Stimulated activated CD4-positive, alpha-beta T cell treated with anti-CD3 and anti-CD28 coated beads, Interleukin-12 subunit alpha, Interleukin-12 subunit beta, amount 100 ng/mL, for 48 hours (primary cell): ENCODE measurements at regions not wholly inside any gene's neighbourhood (a gene's known extent, or its start where the extent isn't known, plus 50 kb on each side); places are given as distances from the start of the nearest gene placed in this dataset.
"Not testable (repeated sequence)": the region's sequence is repeated elsewhere in the genome, so short reads cannot be mapped to it uniquely, and the experiment has no call there.

Experiments used
- DNase-seq, 3 donors: peaks; one replicate each; pipeline ENCODE4 v3.0.0-alpha.2; 2020; ENCODE audit warnings: low read depth in 2 of 3, low spot score in 1 of 3

DNA sequence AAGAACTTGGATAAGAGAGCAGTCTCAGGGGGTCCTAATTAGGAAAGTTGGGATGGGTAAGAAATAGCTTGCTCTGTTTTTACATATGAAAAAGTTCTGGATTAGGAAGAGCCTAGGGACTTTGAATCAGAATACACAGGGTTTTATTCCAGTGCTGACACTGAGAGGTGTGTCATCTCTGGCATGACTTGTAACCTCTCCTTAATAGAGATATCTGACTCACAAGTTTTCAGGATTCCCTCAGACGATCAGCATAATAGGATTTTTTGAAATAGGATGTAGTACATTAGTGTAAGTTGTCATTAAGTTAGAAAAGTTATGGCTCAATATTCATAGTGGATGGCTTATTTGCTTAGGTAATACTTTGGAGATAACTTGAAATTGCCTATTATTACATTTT is 555.2 kb upstream of the MIR17HG start:
- no peak for DNase-seq

DNA sequence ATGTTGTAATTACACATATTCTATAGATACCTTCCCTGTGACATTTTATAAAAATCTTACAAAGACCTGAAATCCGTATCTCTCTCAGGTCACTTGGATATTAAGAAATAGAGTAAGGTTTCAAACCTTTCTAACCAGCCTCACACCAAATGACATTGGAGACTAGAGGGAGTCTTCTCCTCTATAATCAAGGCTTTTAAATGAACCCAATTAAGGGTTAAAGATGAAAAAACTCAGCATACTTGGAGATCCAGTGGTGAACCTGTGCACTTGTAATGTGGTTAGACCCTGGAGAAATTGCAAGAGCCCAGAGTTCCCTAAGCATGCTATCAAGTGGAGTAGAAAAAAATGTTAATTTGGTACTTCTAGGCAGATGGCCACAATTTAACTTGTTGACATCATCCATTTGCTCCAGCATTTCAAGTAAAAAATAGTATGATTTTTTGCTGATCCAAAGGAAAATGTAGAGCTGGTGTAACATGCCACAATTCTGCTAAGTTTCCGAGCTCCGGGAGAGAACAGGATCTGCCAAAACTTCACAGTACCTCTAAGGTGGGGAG is 554.1 kb upstream of the MIR17HG start:
- no peak for DNase-seq

GRCh38 chr13:90796474-90796873 is 551.0 kb upstream of the MIR17HG start:
- DNase-seq, result no peak

DNA sequence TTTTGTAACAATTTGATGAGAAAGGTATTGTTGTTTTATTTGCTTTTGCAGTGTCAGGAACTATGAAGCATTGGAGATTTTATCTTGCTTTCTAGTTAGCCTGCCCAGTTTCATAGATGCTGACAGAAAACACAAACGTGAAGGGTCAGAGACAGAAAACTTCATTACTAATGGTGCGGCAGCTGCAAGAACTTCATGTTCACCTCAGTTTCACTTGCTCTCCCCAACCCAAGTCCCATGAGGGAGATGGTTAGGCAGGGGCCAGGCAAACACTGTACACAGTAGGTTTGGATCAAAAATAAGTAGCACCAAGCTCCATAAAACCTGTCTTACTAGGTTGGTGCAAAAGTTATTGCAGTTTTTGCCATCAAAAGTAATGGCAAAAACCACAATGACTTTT is 550.2 kb upstream of the MIR17HG start:
- no peak for DNase-seq

DNA sequence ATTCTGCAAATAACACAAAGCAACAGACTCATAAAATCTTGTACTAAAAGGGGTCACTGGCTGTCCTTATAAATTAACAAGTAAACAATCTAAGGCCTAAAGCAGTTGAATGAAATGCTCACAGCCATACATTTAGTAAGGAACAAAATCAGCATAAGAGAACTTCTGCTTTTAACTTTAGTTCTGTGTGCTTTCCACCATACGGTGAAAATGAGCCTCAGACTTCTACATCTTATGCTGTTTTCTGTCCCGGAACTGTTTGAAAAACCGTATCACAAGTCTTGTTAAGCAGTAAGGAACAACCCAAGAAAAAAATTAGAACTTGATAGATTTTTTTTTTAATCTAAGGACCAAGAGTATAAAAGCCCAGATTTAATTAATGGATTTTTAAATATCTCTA is 549.1 kb upstream of the MIR17HG start:
- no peak for DNase-seq

GRCh38 chr13:90800082-90800746 is 547.3 kb upstream of the MIR17HG start:
- no peak for DNase-seq

GRCh38 chr13:90801621-90802020 is 545.9 kb upstream of the MIR17HG start:
- no peak for DNase-seq

- no peak for DNase-seq
Observed at GRCh38 chr13:90803210-90803609, 544.3 kb upstream of the MIR17HG start.

DNA sequence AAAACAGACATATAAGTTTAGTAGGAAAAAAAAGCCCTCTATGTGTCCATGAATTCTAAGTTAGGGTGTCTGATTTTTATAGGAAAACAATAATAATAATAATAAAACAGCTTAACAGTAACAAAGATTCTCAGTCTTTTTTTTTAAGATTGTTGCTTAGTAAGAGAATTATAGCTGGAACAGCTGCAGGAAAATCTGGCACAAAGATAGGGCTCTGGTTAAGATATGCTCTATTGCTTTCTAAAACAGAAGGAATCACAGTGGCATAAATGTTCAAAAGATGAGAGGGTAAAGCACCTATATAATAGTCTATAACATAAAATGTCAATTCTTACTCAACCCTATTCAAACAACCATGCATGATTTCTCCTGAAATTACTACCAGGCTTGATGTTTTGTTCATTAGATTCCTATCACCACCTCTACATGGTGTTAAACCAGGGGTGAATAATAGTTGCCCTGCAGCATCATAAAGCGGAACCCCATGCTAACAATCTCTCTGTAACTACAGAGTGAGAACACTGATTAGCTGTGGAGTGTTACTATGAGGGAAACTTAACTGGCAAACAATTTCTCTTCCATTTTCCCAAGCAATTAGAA is 541.4 kb upstream of the MIR17HG start:
- no peak for DNase-seq

DNA sequence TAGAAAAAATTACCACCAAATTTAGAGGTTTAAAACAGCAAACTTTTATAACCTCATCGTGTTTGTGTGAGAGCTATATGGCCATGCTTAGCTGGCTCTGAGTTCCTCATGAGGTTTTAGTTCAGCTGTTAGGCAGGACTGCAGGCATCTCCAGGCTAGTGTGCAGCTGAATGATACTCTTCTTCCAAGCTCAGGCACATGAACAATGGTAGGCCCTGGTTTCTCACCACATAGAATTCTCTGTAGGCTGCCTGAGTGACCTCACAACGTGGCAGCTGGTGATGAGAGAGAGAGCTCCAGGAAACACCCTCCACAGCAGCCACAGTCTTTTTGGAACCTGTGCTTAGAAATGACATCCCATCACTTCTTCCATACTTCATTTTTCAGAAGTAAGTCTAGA is 540.6 kb upstream of the MIR17HG start:
- DNase-seq, result no peak

- DNase-seq, result no peak
Observed at GRCh38 chr13:90808838-90809237, 538.6 kb upstream of the MIR17HG start.

GRCh38 chr13:90824032-90824431 is 523.5 kb upstream of the MIR17HG start:
- no peak for DNase-seq

DNA sequence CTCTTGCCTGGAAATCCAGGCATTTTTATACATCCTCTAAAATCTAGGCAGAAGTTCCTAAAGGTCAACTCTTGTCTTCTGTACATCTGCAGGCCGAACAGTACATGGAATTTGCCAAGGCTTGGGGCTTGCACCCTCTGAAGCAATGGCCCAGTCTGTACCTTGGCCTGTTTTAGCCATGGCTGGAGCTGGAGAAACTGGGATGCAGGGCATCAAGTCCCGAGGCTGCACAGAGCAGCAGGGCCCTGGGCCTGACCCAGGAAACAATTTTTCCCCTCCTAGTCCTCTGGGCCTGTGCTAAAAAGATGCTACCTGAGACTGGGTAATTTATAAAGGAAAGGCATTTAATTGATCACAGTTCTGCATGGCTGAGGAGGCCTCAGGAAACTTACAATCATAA is 520.8 kb upstream of the MIR17HG start:
- no peak for DNase-seq

GRCh38 chr13:90830782-90831181 is 516.7 kb upstream of the MIR17HG start:
- no peak for DNase-seq

DNA sequence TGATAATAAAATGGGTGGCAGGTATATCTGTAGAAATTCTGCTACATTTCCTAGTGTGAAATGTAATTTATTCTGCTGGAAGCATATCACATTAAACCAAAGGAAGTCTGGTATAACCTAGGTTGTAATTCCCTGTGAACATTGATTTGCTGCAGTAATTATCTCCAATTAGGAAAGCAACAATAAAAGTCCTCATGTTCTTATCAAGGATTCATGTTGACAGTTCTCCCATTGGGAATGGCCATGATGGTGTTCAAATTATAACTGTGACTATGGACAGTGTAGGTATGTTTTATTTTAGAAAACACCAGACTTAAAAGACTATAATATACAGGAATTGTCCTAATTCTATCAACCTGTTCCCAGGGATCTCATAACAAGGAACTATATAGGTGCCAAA is 513.5 kb upstream of the MIR17HG start:
- no peak for DNase-seq

DNA sequence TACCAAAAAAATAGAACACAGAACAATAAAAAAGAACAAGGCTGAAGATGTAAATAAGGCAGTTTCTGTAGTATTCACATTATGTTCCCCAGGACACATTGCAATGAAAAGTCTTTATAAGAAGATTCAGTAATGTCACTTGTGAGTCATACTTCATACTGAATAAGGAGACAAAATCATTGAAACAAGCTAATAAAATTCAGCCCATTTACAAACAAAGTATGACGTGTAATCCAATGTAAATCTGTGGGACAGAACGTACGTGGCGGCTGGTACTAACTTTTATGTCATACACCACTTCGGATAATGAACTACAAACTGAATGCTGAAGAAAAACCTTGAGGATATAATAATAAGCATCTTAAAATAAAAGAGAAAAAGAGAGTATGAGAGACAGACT is 512.8 kb upstream of the MIR17HG start:
- DNase-seq, result no peak

DNA sequence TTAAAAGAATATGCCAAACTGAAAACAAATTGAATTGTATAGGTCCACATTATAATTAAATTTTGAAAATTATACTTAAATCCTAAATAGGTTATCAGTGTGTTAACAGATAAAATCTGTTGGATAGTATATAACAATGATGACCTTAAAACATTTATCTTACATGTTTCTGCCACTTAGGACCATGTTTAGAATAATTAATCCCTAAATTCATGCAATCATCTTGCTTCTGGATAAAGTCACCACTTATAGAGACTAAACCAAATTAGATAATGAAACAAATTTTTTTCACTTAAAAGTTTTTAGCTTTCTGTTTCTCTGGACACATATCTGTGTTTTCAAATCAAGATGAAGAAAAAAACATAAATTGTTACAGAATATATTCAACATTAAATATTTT is 511.7 kb upstream of the MIR17HG start:
- DNase-seq, result no peak

GRCh38 chr13:90838317-90838960 is 509.0 kb upstream of the MIR17HG start:
- no peak for DNase-seq

DNA sequence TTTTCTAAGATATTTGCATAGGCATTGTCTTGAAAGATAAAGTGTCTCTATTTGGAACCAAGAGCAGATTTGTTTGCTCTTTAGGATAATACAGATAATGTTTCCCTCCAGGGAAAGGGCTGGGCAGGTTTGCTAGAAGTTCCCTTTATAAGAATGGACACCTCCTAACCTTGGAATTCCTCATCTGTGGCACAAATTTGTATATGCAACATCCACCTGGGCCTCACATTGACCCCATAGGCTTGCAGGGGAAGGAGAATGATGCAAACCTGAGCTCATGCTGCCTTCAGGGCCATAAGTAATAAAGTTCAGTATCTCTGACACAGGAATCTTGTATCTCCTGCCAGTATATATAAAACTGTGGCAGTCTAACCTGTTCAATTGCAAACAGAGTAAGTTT is 508.4 kb upstream of the MIR17HG start:
- DNase-seq, result no peak

DNA sequence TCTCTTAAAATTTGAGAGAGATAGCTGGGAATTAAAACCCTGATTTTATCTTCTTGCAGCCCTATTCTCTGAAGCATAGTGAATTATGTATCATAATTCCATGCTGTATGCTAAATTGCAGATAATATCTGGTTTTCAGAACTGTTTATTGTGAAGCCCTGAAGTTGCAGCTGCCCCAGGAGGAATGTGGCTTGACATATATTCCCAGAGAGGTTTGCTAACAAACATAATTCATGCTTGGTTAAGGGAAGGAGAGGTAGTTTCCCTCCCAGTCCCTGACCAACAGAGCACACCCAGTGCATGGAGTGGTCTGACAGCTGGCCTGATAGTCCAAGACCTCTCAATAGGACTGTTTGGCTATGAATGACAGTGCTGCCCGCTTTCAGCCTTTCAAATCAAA is 500.6 kb upstream of the MIR17HG start:
- no peak for DNase-seq

DNA sequence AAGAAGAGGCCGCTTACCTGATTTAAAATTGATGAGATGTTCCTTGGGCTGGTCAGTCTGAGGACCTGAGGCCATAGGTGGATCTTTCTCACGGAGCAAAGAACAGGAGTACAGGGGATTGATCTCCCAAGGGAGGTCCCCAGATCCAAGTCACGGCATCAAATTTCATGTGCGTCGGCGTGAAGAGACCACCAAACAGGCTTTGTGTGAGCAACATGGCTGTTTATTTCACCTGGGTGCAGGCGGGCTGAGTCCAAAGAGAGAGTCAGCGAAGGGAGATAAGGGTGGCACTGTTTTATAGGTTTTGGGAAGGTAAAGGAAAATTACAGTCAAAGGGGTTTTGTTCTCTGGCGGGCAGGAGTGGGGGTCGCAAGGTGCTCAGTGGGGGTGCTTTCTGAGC is 493.8 kb upstream of the MIR17HG start:
- not testable (repeated sequence) for DNase-seq

DNA sequence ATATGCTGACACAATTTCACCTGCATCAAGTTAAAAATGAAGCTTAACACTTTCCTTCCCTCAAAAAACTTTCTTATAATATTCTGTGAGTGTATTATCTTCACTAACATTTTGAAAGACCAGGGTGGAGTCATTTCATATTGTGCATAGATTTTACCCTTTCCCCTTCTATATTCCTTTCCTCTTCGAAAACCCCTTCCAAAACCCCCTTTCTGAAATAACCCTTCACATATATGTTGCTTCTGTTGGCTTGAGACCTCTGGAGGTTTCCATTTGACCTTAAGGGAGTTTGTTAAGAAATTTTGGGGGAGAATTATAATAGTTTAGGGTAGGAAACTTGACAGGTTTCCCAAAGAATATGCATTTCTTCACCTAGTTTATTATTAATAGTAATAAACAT is 489.6 kb upstream of the MIR17HG start:
- no peak for DNase-seq

DNA sequence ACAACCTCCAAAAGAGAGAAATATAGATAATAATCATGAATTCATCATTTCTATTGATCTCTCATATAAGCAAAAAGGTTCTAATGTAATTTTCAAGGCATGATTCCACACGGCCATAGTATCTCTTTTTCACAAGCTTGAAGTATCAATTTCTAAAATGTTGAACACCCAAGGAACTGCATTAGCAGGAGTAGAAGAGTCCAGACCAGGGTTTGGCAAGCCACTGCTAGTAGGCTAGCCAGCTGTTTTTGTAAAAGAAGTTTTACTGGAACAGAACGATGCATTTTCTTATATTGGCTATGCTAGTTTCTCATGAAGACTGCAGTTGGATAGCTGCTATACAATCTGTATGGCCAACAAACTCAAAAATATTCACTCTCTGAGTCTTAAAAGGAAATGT is 481.5 kb upstream of the MIR17HG start:
- DNase-seq, result no peak
